Neural progenitor cell (in vitro differentiated cells): ENCODE measurements at regions not wholly inside any gene's neighbourhood (a gene's known extent, or its start where the extent isn't known, plus 50 kb on each side); places are given as distances from the start of the nearest gene placed in this dataset.

ENCODE experiments used
- DNase-seq: peaks from one replicate; pipeline ENCODE4 v3.0.0-alpha.2; 2016; ENCODE audit warnings: low spot score
- H2AFZ ChIP-seq: fragments of 200-600 bp; sonication (generic); replicated peaks from 2 replicates; pipeline ENCODE4 v1.6.1; 2016; ENCODE audit warnings: antibody characterized with exemption
- H3F3A ChIP-seq: fragments of 200-600 bp; sonication (generic); 2 replicates; pipeline ENCODE4 v1.6.1; 2016; ENCODE audit warnings: antibody characterized with exemption, low read depth
- H3K27ac ChIP-seq: fragments of 200-600 bp; sonication (generic); 2 replicates; pipeline ENCODE4 v1.5.1; 2016; ENCODE audit warnings: mild to moderate bottlenecking
- H3K27me3 ChIP-seq: fragments of 200-600 bp; sonication (generic); 2 replicates; pipeline ENCODE4 v1.6.1; 2016; ENCODE audit warnings: mild to moderate bottlenecking, moderate library complexity
- H3K36me3 ChIP-seq: fragments of 200-600 bp; sonication (generic); 2 replicates; pipeline ENCODE4 v1.5.1; 2016
- H3K4me1 ChIP-seq: fragments of 200-600 bp; sonication (generic); 2 replicates; pipeline ENCODE4 v1.6.1; 2016; ENCODE audit warnings: mixed run types
- H3K4me2 ChIP-seq: fragments of 200-600 bp; sonication (generic); 2 replicates; pipeline ENCODE4 v1.6.1; 2016
- H3K4me3 ChIP-seq: fragments of 200-600 bp; sonication (generic); 2 replicates; pipeline ENCODE4 v1.5.1; 2016
- H3K79me2 ChIP-seq: fragments of 200-600 bp; sonication (generic); 2 replicates; pipeline ENCODE4 v1.6.1; 2016; ENCODE audit warnings: low read depth
- H3K9ac ChIP-seq: fragments of 200-600 bp; sonication (generic); 2 replicates; pipeline ENCODE4 v1.6.1; 2016
- H3K9me3 ChIP-seq: fragments of 200-600 bp; sonication (generic); 2 replicates; pipeline ENCODE4 v1.5.1; 2016; ENCODE audit warnings: low read depth
- H4K20me1 ChIP-seq: fragments of 200-600 bp; sonication (generic); 2 replicates; pipeline ENCODE4 v1.6.1; 2016; ENCODE audit warnings: low read depth
- H3K27ac Mint-ChIP-seq: 3 replicates; pipeline ENCODE4 v1.8.0; 2021; ENCODE audit warnings: mixed read lengths
- H3K27me3 Mint-ChIP-seq: 2 replicates; pipeline ENCODE4 v1.8.0; 2022; ENCODE audit warnings: low read depth, mild to moderate bottlenecking, inconsistent platforms, moderate library complexity, mixed read lengths; ENCODE audit not compliant: insufficient read depth
- H3K36me3 Mint-ChIP-seq: 3 replicates; pipeline ENCODE4 v1.8.0; 2021; ENCODE audit warnings: mixed read lengths
- H3K4me1 Mint-ChIP-seq: 3 replicates; pipeline ENCODE4 v1.8.0; 2021; ENCODE audit warnings: mixed read lengths
- H3K4me3 Mint-ChIP-seq: 3 replicates; pipeline ENCODE4 v1.8.0; 2021; ENCODE audit warnings: mild to moderate bottlenecking, moderate library complexity, mixed read lengths
- H3K9me3 Mint-ChIP-seq: 3 replicates; pipeline ENCODE4 v1.8.0; 2020; ENCODE audit warnings: mixed read lengths
- CTCF ChIP-seq: fragments of 200-600 bp; sonication (generic); IDR thresholded peaks from 2 replicates; pipeline ENCODE4 v1.5.1; 2017; ENCODE audit warnings: antibody characterized with exemption, mild to moderate bottlenecking
- EZH2 ChIP-seq: fragments of 200-600 bp; sonication (generic); IDR thresholded peaks from 2 replicates; pipeline ENCODE4 v1.6.1; 2017; ENCODE audit warnings: antibody characterized with exemption, mild to moderate bottlenecking, moderate library complexity
- EZH2phosphoT487 ChIP-seq: fragments of 200-600 bp; sonication (generic); IDR thresholded peaks from 2 replicates; pipeline ENCODE4 v1.6.1; 2017; ENCODE audit warnings: antibody characterized with exemption

GRCh38 chr5:60271517-60271916 lies 378.0 kb upstream of the PDE4D start:
- H3K9me3 Mint-ChIP-seq: no peaks in the 10 kb centered on the region
- no peaks in the 10 kb centered on the region for H3K9me3 ChIP-seq
- H3K36me3 Mint-ChIP-seq: no peaks in the 10 kb centered on the region
- H3K4me1 ChIP-seq: no peaks in the 10 kb centered on the region
- no peak overlapping the region for H3K4me2 ChIP-seq
- H2AFZ ChIP-seq: no peak overlapping the region
- H3K36me3 ChIP-seq: no peaks in the 10 kb centered on the region
- H3F3A ChIP-seq: no peaks in the 10 kb centered on the region
- H3K27ac ChIP-seq: no peak overlapping the region
- H3K27ac Mint-ChIP-seq: no peak overlapping the region
- DNase-seq: no peak
- H3K4me3 Mint-ChIP-seq: no peak overlapping the region
- no peaks in the 10 kb centered on the region for H3K79me2 ChIP-seq
- TF ChIP-seq EZH2: no peak
- TF ChIP-seq EZH2phosphoT487: no peak
- no peak for TF ChIP-seq CTCF
- H4K20me1 ChIP-seq: no peaks in the 10 kb centered on the region
- no peak overlapping the region for H3K9ac ChIP-seq
- H3K4me1 Mint-ChIP-seq: no peaks in the 10 kb centered on the region
- H3K4me3 ChIP-seq: no peak overlapping the region
- H3K27me3 Mint-ChIP-seq: no peaks in the 10 kb centered on the region
- H3K27me3 ChIP-seq: no peaks in the 10 kb centered on the region

- peaks cover 5% of the 10 kb centered on the region for H3K4me1 ChIP-seq
- H3K4me3 ChIP-seq: no peak overlapping the region
- H2AFZ ChIP-seq: no peak overlapping the region
- Mint-ChIP-seq H3K9me3 (no peaks in the 10 kb centered on the region), H3K27me3 (peaks cover 2% of the 10 kb centered on the region), H3K4me1 (peaks cover 4% of the 10 kb centered on the region), H3K4me3 (no peak overlapping the region), H3K36me3 (no peaks in the 10 kb centered on the region), H3K27ac (no peak overlapping the region)
- no peaks in the 10 kb centered on the region for H3K36me3 ChIP-seq
- H3K9ac ChIP-seq: no peak overlapping the region
- no peak overlapping the region for H3K27ac ChIP-seq
- H3K27me3 ChIP-seq: no peaks in the 10 kb centered on the region
- DNase-seq: no peak
- peaks cover 6% of the 10 kb centered on the region for H3F3A ChIP-seq
- H4K20me1 ChIP-seq: no peaks in the 10 kb centered on the region
- H3K9me3 ChIP-seq: no peaks in the 10 kb centered on the region
- H3K4me2 ChIP-seq: no peak overlapping the region
- TF ChIP-seq EZH2phosphoT487 (no peak), EZH2 (no peak), CTCF (no peak)
- no peaks in the 10 kb centered on the region for H3K79me2 ChIP-seq
Observed at GRCh38 chr5:60267907-60268306, 374.4 kb upstream of the PDE4D start.

GRCh38 chr5:60263346-60263745 lies 369.8 kb upstream of the PDE4D start:
- no peak overlapping the region for H3K4me3 ChIP-seq
- Mint-ChIP-seq H3K27me3 (peaks cover 2% of the 10 kb centered on the region), H3K27ac (no peak overlapping the region), H3K9me3 (no peaks in the 10 kb centered on the region), H3K4me3 (no peak overlapping the region), H3K36me3 (no peaks in the 10 kb centered on the region), H3K4me1 (peaks cover 9% of the 10 kb centered on the region)
- no peak overlapping the region for H3K27ac ChIP-seq
- no peak overlapping the region for H2AFZ ChIP-seq
- no peaks in the 10 kb centered on the region for H3K9me3 ChIP-seq
- no peaks in the 10 kb centered on the region for H3K79me2 ChIP-seq
- no peaks in the 10 kb centered on the region for H4K20me1 ChIP-seq
- H3F3A ChIP-seq: peaks cover 6% of the 10 kb centered on the region
- no peaks in the 10 kb centered on the region for H3K36me3 ChIP-seq
- TF ChIP-seq EZH2phosphoT487: no peak
- no peak for TF ChIP-seq CTCF
- TF ChIP-seq EZH2: no peak
- no peak overlapping the region for H3K9ac ChIP-seq
- H3K4me2 ChIP-seq: no peak overlapping the region
- DNase-seq: no peak
- peaks cover 16% of the 10 kb centered on the region for H3K4me1 ChIP-seq
- no peaks in the 10 kb centered on the region for H3K27me3 ChIP-seq
